ENCODE measurements at regions not wholly inside any gene's neighbourhood (a gene's known extent, or its start where the extent isn't known, plus 50 kb on each side); places are given as distances from the start of the nearest gene placed in this dataset.

DNA sequence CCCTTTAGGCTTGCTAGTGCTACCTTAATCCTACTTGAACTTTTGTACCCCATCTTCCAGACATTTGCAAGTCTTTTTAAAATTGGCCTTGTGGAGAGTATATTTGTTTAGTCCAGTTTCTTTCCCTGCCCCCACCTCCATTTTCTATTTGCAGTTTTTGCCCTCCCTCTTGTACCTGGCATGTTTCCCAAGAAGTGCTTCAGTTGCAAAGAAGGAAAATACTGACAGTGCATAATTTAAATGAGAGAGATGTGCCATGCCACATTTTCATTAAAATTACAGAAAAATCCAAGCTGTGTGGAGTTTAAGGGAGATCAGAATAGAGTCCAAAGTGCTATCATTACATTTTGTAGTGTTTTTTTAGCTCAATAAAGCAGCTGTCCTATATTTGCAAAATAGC lies 150.0 kb upstream of the ADGRL2 start:
- DNase-seq (ENCODE audit: low spot score), result no peak
- H3K9me3 ChIP-seq (ENCODE audit: low read depth, low read length, poor library complexity, severe bottlenecking), result no peaks in the 10 kb centered on the region
- no peaks in the 10 kb centered on the region for H3K36me3 ChIP-seq (ENCODE audit: insufficient read depth, low read length, poor library complexity, severe bottlenecking)
- H3K27ac ChIP-seq (ENCODE audit: low read depth, low read length, poor library complexity, severe bottlenecking), result no peak overlapping the region
- ChIA-PET CTCF (no interaction called here), POLR2A (ENCODE audit: low non-redundant PET) (interaction anchor here (0.6 kb wide), 2 partner anchors 122 to 195 kb away, joined by 3 read pairs; no protein-coding TSS in a partner anchor)
- no peak overlapping the region for H3K4me3 ChIP-seq (ENCODE audit: low read depth, low read length, poor library complexity, severe bottlenecking)
- H3K4me1 ChIP-seq (ENCODE audit: insufficient read depth, low read length, poor library complexity, severe bottlenecking), result no peaks in the 10 kb centered on the region
- TF ChIP-seq, protein P1, sequence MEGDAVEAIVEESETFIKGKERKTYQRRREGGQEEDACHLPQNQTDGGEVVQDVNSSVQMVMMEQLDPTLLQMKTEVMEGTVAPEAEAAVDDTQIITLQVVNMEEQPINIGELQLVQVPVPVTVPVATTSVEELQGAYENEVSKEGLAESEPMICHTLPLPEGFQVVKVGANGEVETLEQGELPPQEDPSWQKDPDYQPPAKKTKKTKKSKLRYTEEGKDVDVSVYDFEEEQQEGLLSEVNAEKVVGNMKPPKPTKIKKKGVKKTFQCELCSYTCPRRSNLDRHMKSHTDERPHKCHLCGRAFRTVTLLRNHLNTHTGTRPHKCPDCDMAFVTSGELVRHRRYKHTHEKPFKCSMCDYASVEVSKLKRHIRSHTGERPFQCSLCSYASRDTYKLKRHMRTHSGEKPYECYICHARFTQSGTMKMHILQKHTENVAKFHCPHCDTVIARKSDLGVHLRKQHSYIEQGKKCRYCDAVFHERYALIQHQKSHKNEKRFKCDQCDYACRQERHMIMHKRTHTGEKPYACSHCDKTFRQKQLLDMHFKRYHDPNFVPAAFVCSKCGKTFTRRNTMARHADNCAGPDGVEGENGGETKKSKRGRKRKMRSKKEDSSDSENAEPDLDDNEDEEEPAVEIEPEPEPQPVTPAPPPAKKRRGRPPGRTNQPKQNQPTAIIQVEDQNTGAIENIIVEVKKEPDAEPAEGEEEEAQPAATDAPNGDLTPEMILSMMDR (conservative IDR thresholded peaks at IDR 0.05; ENCODE audit: low read depth, low read length), result no peak
- no peak for TF ChIP-seq EZH2 (IDR thresholded peaks at IDR 0.05; ENCODE audit: borderline replicate concordance, low read depth, low read length, poor library complexity, severe bottlenecking)
- intact Hi-C loops (cut with micrococcal nuclease; ENCODE audit: unreplicated experiment), result no loop called here
- no TSS peak for BruUV-seq (replicated peaks)
- no peaks in the 10 kb centered on the region for H3K27me3 ChIP-seq (replicated peaks; ENCODE audit: insufficient read depth, low read depth, low read length, poor library complexity)

DNA sequence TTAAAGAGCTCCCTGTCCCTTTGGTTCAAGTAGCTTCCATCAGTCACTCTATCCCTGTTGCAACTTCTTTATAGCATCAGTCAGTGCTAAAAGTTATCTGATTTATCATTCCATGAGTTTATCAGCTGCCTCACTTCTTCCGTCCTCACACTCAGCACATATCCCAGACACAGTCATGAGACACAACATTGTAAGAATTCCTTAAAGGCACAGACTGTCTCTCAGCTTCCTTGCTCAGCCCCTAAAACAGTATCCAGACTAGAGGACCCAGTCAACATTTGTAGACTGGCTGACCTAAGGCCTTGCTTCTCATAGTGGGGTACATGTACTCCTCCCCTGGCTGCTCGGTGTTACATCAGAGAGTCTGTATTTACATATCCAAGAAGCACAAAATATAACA lies 164.9 kb upstream of the ADGRL2 start:
- no peaks in the 10 kb centered on the region for H3K4me1 ChIP-seq (ENCODE audit: insufficient read depth, low read length, poor library complexity, severe bottlenecking)
- BruUV-seq (replicated peaks), result no TSS peak
- H3K9me3 ChIP-seq (ENCODE audit: low read depth, low read length, poor library complexity, severe bottlenecking), result no peaks in the 10 kb centered on the region
- no peaks in the 10 kb centered on the region for H3K27me3 ChIP-seq (replicated peaks; ENCODE audit: insufficient read depth, low read depth, low read length, poor library complexity)
- no peak overlapping the region for H3K27ac ChIP-seq (ENCODE audit: low read depth, low read length, poor library complexity, severe bottlenecking)
- H3K36me3 ChIP-seq (ENCODE audit: insufficient read depth, low read length, poor library complexity, severe bottlenecking), result no peaks in the 10 kb centered on the region
- no peak overlapping the region for H3K4me3 ChIP-seq (ENCODE audit: low read depth, low read length, poor library complexity, severe bottlenecking)
- CTCF ChIA-PET, result no interaction called here
- intact Hi-C loops (cut with micrococcal nuclease; ENCODE audit: unreplicated experiment), result no loop called here
- POLR2A ChIA-PET (ENCODE audit: low non-redundant PET), result no interaction called here
- TF ChIP-seq EZH2 (IDR thresholded peaks at IDR 0.05; ENCODE audit: borderline replicate concordance, low read depth, low read length, poor library complexity, severe bottlenecking), result no peak
- TF ChIP-seq, protein P1 (conservative IDR thresholded peaks at IDR 0.05; ENCODE audit: low read depth, low read length), result no peak
- DNase-seq (ENCODE audit: low spot score), result no peak

DNA sequence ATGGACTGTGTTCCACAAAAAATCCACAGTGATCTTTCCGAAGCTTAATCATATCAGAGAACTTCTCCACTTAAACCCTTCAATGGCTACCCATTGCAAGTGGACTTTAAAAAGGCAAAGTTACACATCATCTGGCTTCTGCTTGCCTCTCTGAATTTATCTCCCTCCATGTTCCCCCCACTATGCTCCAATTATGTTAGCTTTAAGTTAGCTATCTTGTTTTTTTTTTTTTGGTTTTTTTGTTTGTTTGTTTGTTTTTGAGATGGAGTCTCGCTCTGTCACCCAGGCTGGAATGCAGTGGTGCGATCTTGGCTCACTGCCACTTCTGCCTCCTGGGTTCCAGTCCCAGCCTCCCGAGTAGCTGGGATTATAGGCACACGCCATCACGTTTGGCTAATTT lies 166.4 kb upstream of the ADGRL2 start:
- no peaks in the 10 kb centered on the region for H3K27me3 ChIP-seq (replicated peaks; ENCODE audit: insufficient read depth, low read depth, low read length, poor library complexity)
- no peak for TF ChIP-seq EZH2 (IDR thresholded peaks at IDR 0.05; ENCODE audit: borderline replicate concordance, low read depth, low read length, poor library complexity, severe bottlenecking)
- TF ChIP-seq, protein P1 (conservative IDR thresholded peaks at IDR 0.05; ENCODE audit: low read depth, low read length), result no peak
- BruUV-seq (replicated peaks), result no TSS peak
- no peaks in the 10 kb centered on the region for H3K9me3 ChIP-seq (ENCODE audit: low read depth, low read length, poor library complexity, severe bottlenecking)
- no peaks in the 10 kb centered on the region for H3K4me1 ChIP-seq (ENCODE audit: insufficient read depth, low read length, poor library complexity, severe bottlenecking)
- no peak overlapping the region for H3K27ac ChIP-seq (ENCODE audit: low read depth, low read length, poor library complexity, severe bottlenecking)
- no peak overlapping the region for H3K4me3 ChIP-seq (ENCODE audit: low read depth, low read length, poor library complexity, severe bottlenecking)
- H3K36me3 ChIP-seq (ENCODE audit: insufficient read depth, low read length, poor library complexity, severe bottlenecking), result no peaks in the 10 kb centered on the region
- ChIA-PET CTCF (no interaction called here), POLR2A (ENCODE audit: low non-redundant PET) (no interaction called here)
- DNase-seq (ENCODE audit: low spot score), result no peak
- intact Hi-C loops (cut with micrococcal nuclease; ENCODE audit: unreplicated experiment), result no loop called here

All from A673 (cell line).